ENCODE measurements at regions not wholly inside any gene's neighbourhood (a gene's known extent, or its start where the extent isn't known, plus 50 kb on each side); places are given as distances from the start of the nearest gene placed in this dataset.

- H3K27ac Mint-ChIP-seq, result peak overlapping the region; percentile 15
- peaks cover 0 to 4% of the 10 kb centered on the region in 2 donors for H3K9me3 Mint-ChIP-seq
- no peaks in the 10 kb centered on the region for H3K27me3 Mint-ChIP-seq
- ATAC-seq (replicated peaks), result no peak
- peaks cover 3 to 4% of the 10 kb centered on the region in 2 donors for H3K36me3 Mint-ChIP-seq
- peaks cover 41 to 71% of the 10 kb centered on the region in 2 donors for H3K4me1 Mint-ChIP-seq
- H3K4me3 Mint-ChIP-seq, result peak overlapping the region in 1 of 2 donors; percentile 33
- no peak for DNase-seq
These were observed 377.2 kb upstream of the KLF4 start for GRCh38 chr9:107866711-107867311.

- ATAC-seq (replicated peaks), result no peak
- Mint-ChIP-seq H3K27ac (no peak overlapping the region), H3K27me3 (no peaks in the 10 kb centered on the region), H3K36me3 (no peaks in the 10 kb centered on the region), H3K9me3 (no peaks in the 10 kb centered on the region), H3K4me1 (peaks cover 30 to 58% of the 10 kb centered on the region in 2 donors), H3K4me3 (no peak overlapping the region)
- no peak for DNase-seq
These were observed 373.8 kb upstream of the KLF4 start for GRCh38 chr9:107863396-107863795.

- no peaks in the 10 kb centered on the region for H3K27me3 Mint-ChIP-seq
- no peak for DNase-seq
- H3K27ac Mint-ChIP-seq, result no peak overlapping the region
- peaks cover 25 to 53% of the 10 kb centered on the region in 2 donors for H3K4me1 Mint-ChIP-seq
- no peak for ATAC-seq (replicated peaks)
- H3K4me3 Mint-ChIP-seq, result no peak overlapping the region
- no peaks in the 10 kb centered on the region for H3K36me3 Mint-ChIP-seq
- no peaks in the 10 kb centered on the region for H3K9me3 Mint-ChIP-seq
These were observed 373.3 kb upstream of the KLF4 start for GRCh38 chr9:107862881-107863280.

DNA sequence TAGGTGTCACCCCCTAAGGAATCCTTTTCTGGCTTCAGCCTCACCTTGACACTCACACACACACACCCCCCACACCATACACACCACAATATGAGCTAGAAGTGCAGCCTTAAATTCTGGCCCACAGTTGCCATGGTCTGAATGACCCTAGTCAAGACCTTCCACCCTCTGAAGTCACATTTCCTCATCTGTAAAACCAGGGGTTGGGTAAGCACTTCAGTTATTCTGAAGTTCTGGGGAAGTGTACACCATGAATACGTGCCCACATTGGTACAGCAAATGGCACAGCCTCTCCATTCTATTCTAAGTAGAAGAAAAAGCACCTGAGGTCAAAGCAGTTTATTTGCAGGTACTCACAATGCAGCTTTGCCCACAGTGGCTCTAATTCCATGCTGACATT is 372.8 kb upstream of the KLF4 start:
- peak; percentile 78 to 89 for ATAC-seq (replicated peaks)
- no peak overlapping the region for H3K4me3 Mint-ChIP-seq
- no peaks in the 10 kb centered on the region for H3K27me3 Mint-ChIP-seq
- no peaks in the 10 kb centered on the region for H3K36me3 Mint-ChIP-seq
- DNase-seq, result no peak
- H3K4me1 Mint-ChIP-seq, result peaks cover 21 to 47% of the 10 kb centered on the region in 2 donors
- no peak overlapping the region for H3K27ac Mint-ChIP-seq
- no peaks in the 10 kb centered on the region for H3K9me3 Mint-ChIP-seq

- H3K9me3 Mint-ChIP-seq, result no peaks in the 10 kb centered on the region
- no peak for ATAC-seq (replicated peaks)
- peaks cover 15 to 39% of the 10 kb centered on the region in 2 donors for H3K4me1 Mint-ChIP-seq
These were observed 371.5 kb upstream of the KLF4 start for GRCh38 chr9:107861075-107861474.

DNA sequence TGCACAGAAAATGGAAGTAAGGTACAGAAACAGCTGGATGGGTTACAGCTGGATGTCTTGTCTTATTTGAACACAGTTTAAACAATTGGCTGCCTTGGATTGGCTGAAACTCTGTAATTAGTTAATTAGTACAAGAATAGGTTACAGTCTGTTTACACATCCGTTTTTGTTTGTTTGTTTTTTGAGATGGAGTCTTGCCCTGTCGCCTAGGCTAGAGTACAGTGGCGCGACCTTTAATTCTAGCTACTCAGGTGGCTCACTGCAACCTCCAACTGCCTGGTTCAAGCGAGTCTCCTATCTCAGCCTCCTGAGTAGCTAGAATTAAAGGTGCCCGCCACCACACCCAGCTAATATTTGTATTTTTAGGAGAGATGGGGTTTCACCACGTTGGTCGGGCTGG is 368.7 kb upstream of the KLF4 start:
- no peaks in the 10 kb centered on the region for H3K27me3 Mint-ChIP-seq
- peaks cover 9 to 27% of the 10 kb centered on the region in 2 donors for H3K4me1 Mint-ChIP-seq
- ATAC-seq (replicated peaks) (no peak), DNase-seq (no peak)
- peaks cover 2 to 6% of the 10 kb centered on the region in 2 donors for H3K36me3 Mint-ChIP-seq
- H3K4me3 Mint-ChIP-seq, result no peak overlapping the region
- H3K9me3 Mint-ChIP-seq, result peaks cover 4% of the 10 kb centered on the region in 2 donors
- H3K27ac Mint-ChIP-seq, result no peak overlapping the region

More at GRCh38 chr9:107861075-107861474, 371.5 kb upstream of the KLF4 start:
- no peak for DNase-seq
- Mint-ChIP-seq H3K27me3 (no peaks in the 10 kb centered on the region), H3K36me3 (no peaks in the 10 kb centered on the region), H3K4me3 (no peak overlapping the region), H3K27ac (no peak overlapping the region)

GRCh38 chr9:107856633-107857032 is 367.1 kb upstream of the KLF4 start:
- H3K27ac Mint-ChIP-seq, result no peak overlapping the region
- H3K9me3 Mint-ChIP-seq, result peaks cover 4% of the 10 kb centered on the region in 2 donors
- no peak overlapping the region for H3K4me3 Mint-ChIP-seq
- H3K36me3 Mint-ChIP-seq, result peaks cover 2 to 7% of the 10 kb centered on the region in 2 donors
- no peaks in the 10 kb centered on the region for H3K27me3 Mint-ChIP-seq
- peaks cover 2 to 12% of the 10 kb centered on the region in 2 donors for H3K4me1 Mint-ChIP-seq
- ATAC-seq (replicated peaks), result no peak
- DNase-seq, result no peak

DNA sequence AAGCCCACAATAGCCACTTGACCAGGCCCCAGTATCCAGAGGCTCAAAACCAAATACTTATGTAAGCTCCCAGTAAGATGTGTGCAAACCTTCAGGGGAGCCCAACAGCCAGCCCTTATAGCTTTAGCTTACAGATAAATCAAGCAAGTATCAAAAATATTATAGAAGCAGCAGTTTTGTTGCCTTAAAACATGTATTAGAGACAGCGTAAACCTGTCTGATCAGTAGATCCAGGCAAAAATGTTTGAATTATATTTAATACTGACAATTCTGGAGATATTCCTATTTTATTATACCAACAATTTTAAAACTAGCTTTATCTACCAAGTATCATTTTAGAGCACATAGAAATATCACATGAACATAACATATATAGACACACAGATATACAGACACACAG is 365.6 kb upstream of the KLF4 start:
- Mint-ChIP-seq H3K9me3 (peaks cover 4 to 6% of the 10 kb centered on the region in 2 donors), H3K27me3 (no peaks in the 10 kb centered on the region), H3K27ac (no peak overlapping the region), H3K36me3 (peaks cover 2 to 7% of the 10 kb centered on the region in 2 donors), H3K4me3 (no peak overlapping the region), H3K4me1 (peaks cover 1 to 5% of the 10 kb centered on the region in 2 donors)
- ATAC-seq (replicated peaks), result no peak
- no peak for DNase-seq

DNA sequence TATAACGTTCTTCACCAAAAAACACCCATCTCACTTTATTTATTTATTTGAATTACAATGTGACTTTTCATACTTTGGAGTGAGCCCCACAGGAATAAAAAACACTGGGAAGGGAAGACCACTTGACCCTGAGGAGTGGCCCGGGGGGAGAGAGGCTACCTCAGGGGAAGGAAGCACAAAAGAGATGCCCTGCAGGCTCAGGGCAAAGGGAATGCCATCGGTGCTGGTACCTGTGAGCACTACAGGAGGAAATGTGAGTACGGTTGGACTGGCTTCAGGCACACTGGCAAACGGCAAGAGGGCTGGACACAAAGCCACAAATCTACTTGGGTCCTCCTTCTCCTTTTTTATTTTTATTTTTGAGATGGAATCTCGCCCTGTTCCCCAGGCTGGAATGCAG is 363.9 kb upstream of the KLF4 start:
- ATAC-seq (replicated peaks), result no peak

GRCh38 chr9:107852891-107853290 is 363.3 kb upstream of the KLF4 start:
- Mint-ChIP-seq H3K27me3 (no peaks in the 10 kb centered on the region), H3K4me1 (no peaks in the 10 kb centered on the region), H3K36me3 (peaks cover 2 to 7% of the 10 kb centered on the region in 2 donors), H3K27ac (no peak overlapping the region), H3K4me3 (no peak overlapping the region), H3K9me3 (peaks cover 4 to 6% of the 10 kb centered on the region in 2 donors)
- DNase-seq (no peak), ATAC-seq (replicated peaks) (no peak)

More for the DNA sequence above, 363.9 kb upstream of the KLF4 start:
- Mint-ChIP-seq H3K36me3 (peaks cover 2 to 7% of the 10 kb centered on the region in 2 donors), H3K4me1 (no peaks in the 10 kb centered on the region), H3K4me3 (no peak overlapping the region), H3K27me3 (no peaks in the 10 kb centered on the region), H3K9me3 (peaks cover 4 to 6% of the 10 kb centered on the region in 2 donors), H3K27ac (no peak overlapping the region)
- no peak for DNase-seq

- peaks cover 4 to 6% of the 10 kb centered on the region in 2 donors for H3K9me3 Mint-ChIP-seq
- H3K27ac Mint-ChIP-seq, result no peak overlapping the region
- H3K4me1 Mint-ChIP-seq, result peaks cover 0 to 2% of the 10 kb centered on the region in 2 donors
- ATAC-seq (replicated peaks) (no peak), DNase-seq (no peak)
- peaks cover 0 to 5% of the 10 kb centered on the region in 2 donors for H3K27me3 Mint-ChIP-seq
- H3K4me3 Mint-ChIP-seq, result no peak overlapping the region
- H3K36me3 Mint-ChIP-seq, result peaks cover 2 to 7% of the 10 kb centered on the region in 2 donors
These were observed 361.1 kb upstream of the KLF4 start for GRCh38 chr9:107850653-107851052.

GRCh38 chr9:107847978-107848964 is 358.7 kb upstream of the KLF4 start:
- DNase-seq (no peak), ATAC-seq (replicated peaks) (no peak)
- H3K27ac Mint-ChIP-seq, result no peak overlapping the region
- H3K4me3 Mint-ChIP-seq, result no peak overlapping the region
- peaks cover 0 to 1% of the 10 kb centered on the region in 2 donors for H3K36me3 Mint-ChIP-seq
- H3K27me3 Mint-ChIP-seq, result peaks cover 0 to 5% of the 10 kb centered on the region in 2 donors
- peaks cover 0 to 3% of the 10 kb centered on the region in 2 donors for H3K9me3 Mint-ChIP-seq
- H3K4me1 Mint-ChIP-seq, result peaks cover 0 to 2% of the 10 kb centered on the region in 2 donors

GRCh38 chr9:107842530-107842929 is 353.0 kb upstream of the KLF4 start:
- Mint-ChIP-seq H3K4me3 (no peak overlapping the region), H3K27me3 (peaks cover 5 to 7% of the 10 kb centered on the region in 2 donors)

DNA sequence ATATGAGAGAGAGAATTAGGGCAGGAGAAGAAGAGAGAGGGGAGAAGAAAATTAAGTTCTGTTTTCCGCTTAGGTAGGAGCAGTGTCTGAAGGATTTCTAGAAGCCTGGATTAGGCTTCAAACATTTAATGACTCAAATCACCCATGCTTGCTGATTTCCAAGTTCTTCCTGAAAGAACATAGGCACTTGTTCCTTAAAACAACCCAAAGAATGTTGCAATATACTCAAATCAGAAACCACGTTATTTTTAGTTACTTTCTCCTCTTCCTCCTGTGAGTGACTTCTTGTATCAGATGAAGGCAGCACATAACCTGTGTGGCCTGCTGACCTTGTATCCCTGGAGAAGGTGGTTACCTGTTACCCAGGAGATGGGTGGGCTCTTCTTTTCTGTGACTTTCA is 351.5 kb upstream of the KLF4 start:
- Mint-ChIP-seq H3K4me1 (peaks cover 2 to 5% of the 10 kb centered on the region in 2 donors), H3K27me3 (peaks cover 4 to 7% of the 10 kb centered on the region in 2 donors), H3K27ac (no peak overlapping the region), H3K9me3 (no peaks in the 10 kb centered on the region), H3K4me3 (no peak overlapping the region), H3K36me3 (no peaks in the 10 kb centered on the region)
- DNase-seq (no peak), ATAC-seq (replicated peaks) (no peak)

More at GRCh38 chr9:107842530-107842929, 353.0 kb upstream of the KLF4 start:
- H3K4me1 Mint-ChIP-seq, result peaks cover 2 to 5% of the 10 kb centered on the region in 2 donors
- H3K36me3 Mint-ChIP-seq, result no peaks in the 10 kb centered on the region
- no peak for DNase-seq
- no peak for ATAC-seq (replicated peaks)
- H3K27ac Mint-ChIP-seq, result no peak overlapping the region
- no peaks in the 10 kb centered on the region for H3K9me3 Mint-ChIP-seq

Measured in stimulated activated naive B cell treated with anti-CD40 and anti-IgM and Interleukin-4, amounts not matched to agents 10 μg/mL and 1 μg/mL and 100 μg/mL, for 72 hours (primary cell).